GM18867 (cell line): ENCODE measurements at regions not wholly inside any gene's neighbourhood (a gene's known extent, or its start where the extent isn't known, plus 50 kb on each side); places are given as distances from the start of the nearest gene placed in this dataset.
"Not testable (repeated sequence)": the region's sequence is repeated elsewhere in the genome, so short reads cannot be mapped to it uniquely, and the experiment has no call there.

ENCODE experiments used
- ATAC-seq: cut with Tn5 transposase; IDR thresholded peaks from one replicate; pipeline ENCODE4 v1.9.1; 2021; ENCODE audit warnings: mild to moderate bottlenecking, moderate library complexity; ENCODE audit not compliant: unreplicated experiment

DNA sequence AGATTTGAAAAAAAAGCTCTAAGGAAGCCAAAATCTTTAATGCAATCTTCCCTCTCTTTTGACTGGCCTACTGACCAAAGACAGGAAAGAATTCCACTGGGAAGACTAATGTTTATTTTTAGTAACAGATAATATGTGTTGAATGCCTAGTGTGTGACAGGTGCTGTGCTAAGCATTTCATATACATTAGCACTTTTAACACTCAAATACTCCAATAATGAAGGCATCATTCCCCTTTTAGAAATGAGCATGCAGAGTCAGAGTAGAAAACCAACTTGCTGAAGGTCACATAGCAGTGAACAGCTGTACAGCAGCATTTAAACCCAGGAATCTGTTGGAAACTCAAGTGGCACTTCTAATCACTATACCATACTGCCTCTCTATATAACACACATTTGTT is 170.6 kb downstream of the MINAR1 start:
- ATAC-seq: no peak

DNA sequence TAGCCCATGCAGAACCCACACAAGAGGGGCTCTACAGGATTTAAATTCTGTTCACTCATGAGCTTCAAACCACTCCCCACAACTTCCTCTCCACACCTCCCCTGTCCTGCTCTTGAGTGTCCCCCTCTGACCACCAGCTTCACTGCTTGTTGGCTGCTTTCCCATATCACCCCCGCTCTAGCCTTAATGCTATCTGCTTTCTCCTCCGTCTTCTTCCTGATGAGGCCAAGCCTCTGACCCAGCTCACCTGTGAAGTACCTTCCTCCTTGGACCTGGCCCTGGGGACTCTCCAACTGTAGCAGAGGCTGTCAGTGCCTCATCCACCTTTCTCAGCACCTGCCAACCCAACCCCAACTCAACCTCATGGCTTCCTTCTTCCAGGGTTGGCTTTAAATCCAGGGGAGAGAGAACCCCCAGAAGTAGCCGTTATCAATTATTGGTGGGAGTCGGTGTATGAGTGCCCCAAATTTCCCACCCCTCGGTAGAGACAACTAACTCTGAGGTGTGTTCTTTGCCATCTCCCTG is 174.8 kb downstream of the MINAR1 start:
- ATAC-seq: no peak

DNA sequence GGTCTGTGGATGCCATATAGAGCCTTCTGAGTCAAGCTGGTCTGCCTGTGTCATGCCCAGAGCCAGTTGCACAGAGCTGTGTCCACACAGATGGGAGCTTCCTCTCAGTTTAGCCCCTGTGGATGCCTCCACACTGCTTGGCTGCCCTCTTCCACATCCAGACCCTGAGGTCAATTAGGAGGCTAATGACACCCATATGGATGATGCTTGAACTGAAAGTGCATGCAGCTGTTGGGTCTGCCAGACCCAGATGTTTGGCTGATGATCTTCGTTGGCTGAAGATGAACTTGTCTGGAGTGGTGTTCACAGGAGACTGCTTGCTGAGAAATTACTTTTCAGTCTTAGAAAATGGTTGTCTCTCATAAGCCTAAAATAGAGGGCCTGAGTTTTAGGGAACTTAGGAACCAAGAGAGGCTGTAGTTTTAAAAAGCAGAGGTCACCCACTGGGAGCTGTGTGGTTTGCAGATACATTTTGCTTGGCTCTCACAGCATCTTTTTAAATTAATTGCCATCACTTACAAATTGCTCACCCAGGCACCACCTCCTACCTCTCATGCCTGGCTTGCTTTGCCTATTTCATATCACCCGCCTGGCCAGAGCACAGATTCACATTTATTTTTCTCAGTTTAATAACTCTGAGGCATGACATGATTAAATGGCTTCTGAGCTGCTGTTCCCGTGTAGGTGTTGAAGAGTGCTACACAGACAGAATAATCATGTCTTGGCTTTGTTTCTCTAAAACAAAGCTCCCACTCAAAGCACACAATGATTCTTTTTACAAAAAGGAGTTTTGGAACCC is 176.1 kb downstream of the MINAR1 start:
- no peak for ATAC-seq

DNA sequence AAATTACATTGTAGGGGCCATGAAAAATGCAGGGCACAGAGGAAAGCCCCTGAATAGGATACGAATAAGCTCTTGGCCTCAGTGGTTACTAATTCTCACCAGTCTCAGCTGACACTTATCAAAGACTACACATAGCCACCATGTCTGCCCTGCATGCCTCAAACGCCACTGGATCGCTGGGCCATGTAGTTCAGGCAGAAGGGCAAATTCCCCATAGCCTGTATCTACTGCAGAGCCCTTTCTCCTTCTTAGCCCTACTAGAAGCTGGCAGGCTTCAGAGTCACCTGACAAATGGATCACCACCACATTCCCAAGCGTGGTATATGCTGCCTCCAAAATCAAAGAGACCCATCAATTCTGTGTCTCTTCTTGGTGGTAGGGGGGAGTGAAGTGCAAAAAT is 177.4 kb downstream of the MINAR1 start:
- ATAC-seq: no peak

DNA sequence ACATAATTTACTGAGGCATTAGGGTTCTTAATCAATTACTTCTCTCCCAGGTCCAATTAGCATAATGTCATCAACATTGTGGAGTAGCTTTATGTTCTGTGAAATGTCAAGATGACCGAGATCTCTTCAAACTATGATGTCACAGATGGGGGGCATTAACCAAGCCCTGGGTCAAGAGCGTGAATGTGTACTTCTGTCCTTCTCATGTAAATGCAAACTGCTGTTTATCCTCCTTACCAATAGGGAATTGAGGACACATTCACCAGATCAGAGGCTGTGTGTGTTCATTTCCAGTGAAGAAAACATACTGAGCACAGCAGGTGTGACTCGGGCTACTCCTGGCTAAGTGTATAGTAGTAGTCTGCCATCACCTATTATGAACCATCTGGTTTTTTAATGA is 177.9 kb downstream of the MINAR1 start:
- ATAC-seq: no peak

DNA sequence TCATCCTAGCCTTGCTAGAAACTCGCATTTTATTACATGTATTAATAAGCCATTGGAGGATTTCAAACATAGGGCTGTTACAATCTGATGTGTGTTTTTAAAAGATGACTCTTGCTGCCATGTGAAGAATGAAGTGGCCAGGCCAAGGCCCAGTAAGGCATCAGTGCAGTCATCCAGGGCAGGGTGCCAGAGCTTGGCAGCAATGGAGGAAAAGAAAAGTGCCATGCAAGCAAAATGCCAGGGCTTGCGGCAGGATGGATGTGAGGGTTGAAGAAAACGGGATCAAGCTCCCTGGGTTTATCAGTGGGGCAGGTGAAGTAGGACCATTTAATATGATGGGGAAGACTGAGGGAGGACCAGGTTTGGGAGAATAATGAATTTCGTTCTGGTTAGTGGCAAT is 183.6 kb downstream of the MINAR1 start:
- ATAC-seq: no peak

- no peak for ATAC-seq
These were observed 184.9 kb downstream of the MINAR1 start for GRCh38 chr15:79617071-79617470.

- ATAC-seq: no peak
These were observed 188.1 kb downstream of the MINAR1 start for GRCh38 chr15:79620112-79620857.

- ATAC-seq: not testable (repeated sequence)
These were observed 189.7 kb downstream of the MINAR1 start for GRCh38 chr15:79621805-79622204.

- ATAC-seq: no peak
These were observed 191.4 kb downstream of the MINAR1 start for GRCh38 chr15:79623488-79623887.

DNA sequence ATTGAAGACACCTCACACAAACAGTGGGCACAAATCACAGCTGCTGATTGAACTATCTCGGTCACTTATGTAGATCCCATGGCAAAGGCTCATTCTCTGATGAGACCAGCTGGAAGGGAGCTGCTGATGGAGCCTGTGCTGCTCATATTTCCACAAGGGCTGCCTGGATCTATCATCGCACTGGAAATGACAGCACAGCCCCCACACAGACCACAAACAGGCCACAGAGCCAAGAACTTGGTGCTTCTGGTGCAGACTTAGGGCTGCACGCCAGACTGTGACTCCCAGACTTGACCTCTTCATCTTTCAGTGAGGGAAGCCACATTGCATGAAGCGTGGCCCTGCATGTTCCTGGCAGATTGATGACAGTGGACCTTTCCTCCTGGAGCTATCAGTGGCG is 197.6 kb downstream of the MINAR1 start:
- ATAC-seq: no peak

DNA sequence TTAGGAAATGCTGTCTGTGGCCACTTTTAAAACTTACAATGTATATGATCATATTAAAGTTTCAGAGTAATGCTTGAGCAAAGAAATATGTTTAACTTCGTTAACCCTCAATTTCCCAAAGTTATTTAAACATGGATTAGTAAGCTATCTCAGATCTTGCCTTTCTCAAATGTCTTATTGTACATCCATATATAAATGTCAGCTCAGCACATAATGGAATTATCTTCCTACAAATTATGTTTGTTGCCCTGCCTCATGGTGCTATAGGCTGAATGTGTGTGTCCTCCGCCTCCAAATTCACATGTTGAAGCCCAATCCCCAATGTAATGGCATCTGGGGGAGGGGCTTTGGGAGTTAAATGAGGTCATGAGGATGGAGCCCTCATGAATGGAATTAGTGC is 200.3 kb downstream of the MINAR1 start:
- ATAC-seq: no peak

DNA sequence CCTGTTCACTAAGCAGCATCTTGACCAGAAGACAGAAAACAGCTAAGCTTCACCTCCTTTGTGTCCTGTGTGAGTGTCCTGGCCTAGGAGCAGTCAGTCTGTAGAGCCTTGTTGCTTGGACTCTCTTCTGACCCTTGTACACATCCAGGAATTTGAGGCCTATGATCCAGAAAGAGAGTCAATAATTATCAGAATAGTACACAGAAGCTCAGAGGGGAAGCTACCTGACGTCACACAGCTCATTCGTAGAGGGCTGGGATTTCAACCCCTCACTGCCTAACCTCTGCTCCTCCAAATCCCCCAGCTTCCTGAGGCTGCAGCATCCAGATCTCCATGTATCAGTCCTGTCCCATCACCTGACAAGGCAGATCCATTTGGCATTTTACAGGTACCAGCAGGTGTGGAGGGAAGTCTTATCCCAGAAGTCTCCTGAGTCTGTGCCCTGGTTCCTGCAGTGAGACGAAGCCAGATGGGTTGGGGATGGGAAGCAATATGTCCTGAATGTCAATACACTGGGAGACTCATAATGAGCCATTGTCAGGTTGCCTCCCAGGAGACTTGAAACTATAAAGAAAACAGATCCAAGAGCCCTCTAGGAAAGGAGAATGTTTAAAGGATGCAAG is 203.1 kb downstream of the MINAR1 start:
- ATAC-seq: no peak

- no peak for ATAC-seq
These were observed 203.9 kb downstream of the MINAR1 start for GRCh38 chr15:79635897-79636561.

DNA sequence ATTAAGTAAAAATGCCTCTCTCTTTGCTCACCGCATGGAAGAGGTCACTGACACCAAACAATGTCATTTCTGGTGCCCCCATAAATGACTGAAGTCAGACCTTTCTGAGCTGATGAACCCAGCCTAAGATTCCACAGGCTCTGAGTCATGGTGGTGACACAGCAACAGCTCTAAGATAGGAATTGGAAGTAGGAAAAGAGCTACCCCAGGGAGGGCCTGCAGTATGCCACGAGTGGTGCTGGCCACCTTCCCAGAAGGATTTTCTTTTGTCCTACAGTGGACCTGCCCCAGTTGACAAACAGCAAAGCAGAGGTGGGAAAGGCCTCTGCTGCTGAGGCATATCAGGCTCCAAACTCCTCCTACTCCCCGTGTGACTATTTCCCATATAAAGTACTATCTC is 208.1 kb downstream of the MINAR1 start:
- no peak for ATAC-seq

DNA sequence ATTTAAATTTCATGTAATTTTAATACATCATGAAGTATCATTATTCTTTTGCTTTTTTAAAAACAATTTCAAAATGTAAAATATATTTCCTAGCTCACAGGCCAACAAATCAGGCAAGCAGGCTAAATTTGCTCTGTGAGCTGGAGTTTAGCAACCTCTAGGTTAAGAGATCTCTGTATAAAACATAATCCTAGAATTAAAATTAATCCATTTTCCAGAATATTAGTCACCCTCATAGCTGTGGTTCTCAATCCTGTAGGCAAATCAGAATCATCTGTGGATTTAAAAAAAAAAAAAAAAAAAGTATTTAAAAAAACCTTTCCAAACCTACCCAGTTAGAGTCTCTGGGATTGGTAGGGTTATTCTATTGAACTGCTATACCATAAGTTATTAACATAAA is 209.7 kb downstream of the MINAR1 start:
- ATAC-seq: no peak

DNA sequence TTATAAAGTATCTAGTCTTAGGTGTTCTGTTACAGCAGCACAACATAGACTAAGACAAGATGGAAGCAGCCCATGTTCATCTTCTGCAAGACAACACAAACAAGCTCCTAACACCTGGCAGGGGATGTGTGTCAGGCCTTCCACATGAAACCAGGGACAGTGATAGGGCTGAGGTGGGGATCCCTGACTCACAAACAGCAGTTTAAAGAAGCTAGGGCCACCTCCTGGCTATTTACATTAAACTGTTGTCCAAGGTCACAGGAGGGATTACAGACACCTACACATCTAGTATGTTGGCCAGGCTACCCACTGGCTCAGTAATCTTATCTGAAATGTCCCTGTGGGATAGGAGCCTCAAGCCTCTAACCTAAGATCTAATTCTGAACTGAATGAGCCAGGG is 211.3 kb downstream of the MINAR1 start:
- no peak for ATAC-seq

GRCh38 chr15:79644091-79644490 is 212.0 kb downstream of the MINAR1 start:
- ATAC-seq: no peak

GRCh38 chr15:79652972-79653371 is 220.8 kb downstream of the MINAR1 start:
- not testable (repeated sequence) for ATAC-seq

DNA sequence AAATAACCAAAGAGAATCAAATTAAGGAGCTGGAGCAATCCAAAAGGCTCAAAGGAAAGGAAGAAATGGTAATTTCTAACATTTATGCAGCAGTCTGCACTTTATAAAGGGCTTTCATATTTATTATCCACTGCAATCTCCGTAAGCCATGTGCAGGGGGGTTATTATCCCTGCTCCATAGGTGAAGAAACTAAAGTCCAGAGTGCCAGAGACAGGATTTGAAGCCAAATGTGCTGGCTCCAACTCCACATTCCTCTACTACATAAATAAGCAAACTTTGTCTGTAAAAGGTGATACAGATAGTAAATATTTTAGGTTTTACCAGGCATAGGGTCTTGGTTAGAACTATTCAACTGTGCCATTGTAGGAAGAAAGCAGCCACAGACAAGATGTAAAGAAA is 221.4 kb downstream of the MINAR1 start:
- ATAC-seq: no peak
